Neural progenitor cell (in vitro differentiated cells): ENCODE measurements at regions not wholly inside any gene's neighbourhood (a gene's known extent, or its start where the extent isn't known, plus 50 kb on each side); places are given as distances from the start of the nearest gene placed in this dataset.

Experiments
- DNase-seq: peaks from one replicate; pipeline ENCODE4 v3.0.0-alpha.2; 2016; ENCODE audit warnings: low spot score
- H2AFZ ChIP-seq: fragments of 200-600 bp; sonication (generic); replicated peaks from 2 replicates; pipeline ENCODE4 v1.6.1; 2016; ENCODE audit warnings: antibody characterized with exemption
- H3F3A ChIP-seq: fragments of 200-600 bp; sonication (generic); 2 replicates; pipeline ENCODE4 v1.6.1; 2016; ENCODE audit warnings: antibody characterized with exemption, low read depth
- H3K27ac ChIP-seq: fragments of 200-600 bp; sonication (generic); 2 replicates; pipeline ENCODE4 v1.5.1; 2016; ENCODE audit warnings: mild to moderate bottlenecking
- H3K27me3 ChIP-seq: fragments of 200-600 bp; sonication (generic); 2 replicates; pipeline ENCODE4 v1.6.1; 2016; ENCODE audit warnings: mild to moderate bottlenecking, moderate library complexity
- H3K36me3 ChIP-seq: fragments of 200-600 bp; sonication (generic); 2 replicates; pipeline ENCODE4 v1.5.1; 2016
- H3K4me1 ChIP-seq: fragments of 200-600 bp; sonication (generic); 2 replicates; pipeline ENCODE4 v1.6.1; 2016; ENCODE audit warnings: mixed run types
- H3K4me2 ChIP-seq: fragments of 200-600 bp; sonication (generic); 2 replicates; pipeline ENCODE4 v1.6.1; 2016
- H3K4me3 ChIP-seq: fragments of 200-600 bp; sonication (generic); 2 replicates; pipeline ENCODE4 v1.5.1; 2016
- H3K79me2 ChIP-seq: fragments of 200-600 bp; sonication (generic); 2 replicates; pipeline ENCODE4 v1.6.1; 2016; ENCODE audit warnings: low read depth
- H3K9ac ChIP-seq: fragments of 200-600 bp; sonication (generic); 2 replicates; pipeline ENCODE4 v1.6.1; 2016
- H3K9me3 ChIP-seq: fragments of 200-600 bp; sonication (generic); 2 replicates; pipeline ENCODE4 v1.5.1; 2016; ENCODE audit warnings: low read depth
- H4K20me1 ChIP-seq: fragments of 200-600 bp; sonication (generic); 2 replicates; pipeline ENCODE4 v1.6.1; 2016; ENCODE audit warnings: low read depth
- H3K27ac Mint-ChIP-seq: 3 replicates; pipeline ENCODE4 v1.8.0; 2021; ENCODE audit warnings: mixed read lengths
- H3K27me3 Mint-ChIP-seq: 2 replicates; pipeline ENCODE4 v1.8.0; 2022; ENCODE audit warnings: low read depth, mild to moderate bottlenecking, inconsistent platforms, moderate library complexity, mixed read lengths; ENCODE audit not compliant: insufficient read depth
- H3K36me3 Mint-ChIP-seq: 3 replicates; pipeline ENCODE4 v1.8.0; 2021; ENCODE audit warnings: mixed read lengths
- H3K4me1 Mint-ChIP-seq: 3 replicates; pipeline ENCODE4 v1.8.0; 2021; ENCODE audit warnings: mixed read lengths
- H3K4me3 Mint-ChIP-seq: 3 replicates; pipeline ENCODE4 v1.8.0; 2021; ENCODE audit warnings: mild to moderate bottlenecking, moderate library complexity, mixed read lengths
- H3K9me3 Mint-ChIP-seq: 3 replicates; pipeline ENCODE4 v1.8.0; 2020; ENCODE audit warnings: mixed read lengths
- CTCF ChIP-seq: fragments of 200-600 bp; sonication (generic); IDR thresholded peaks from 2 replicates; pipeline ENCODE4 v1.5.1; 2017; ENCODE audit warnings: antibody characterized with exemption, mild to moderate bottlenecking
- EZH2 ChIP-seq: fragments of 200-600 bp; sonication (generic); IDR thresholded peaks from 2 replicates; pipeline ENCODE4 v1.6.1; 2017; ENCODE audit warnings: antibody characterized with exemption, mild to moderate bottlenecking, moderate library complexity
- EZH2phosphoT487 ChIP-seq: fragments of 200-600 bp; sonication (generic); IDR thresholded peaks from 2 replicates; pipeline ENCODE4 v1.6.1; 2017; ENCODE audit warnings: antibody characterized with exemption

DNA sequence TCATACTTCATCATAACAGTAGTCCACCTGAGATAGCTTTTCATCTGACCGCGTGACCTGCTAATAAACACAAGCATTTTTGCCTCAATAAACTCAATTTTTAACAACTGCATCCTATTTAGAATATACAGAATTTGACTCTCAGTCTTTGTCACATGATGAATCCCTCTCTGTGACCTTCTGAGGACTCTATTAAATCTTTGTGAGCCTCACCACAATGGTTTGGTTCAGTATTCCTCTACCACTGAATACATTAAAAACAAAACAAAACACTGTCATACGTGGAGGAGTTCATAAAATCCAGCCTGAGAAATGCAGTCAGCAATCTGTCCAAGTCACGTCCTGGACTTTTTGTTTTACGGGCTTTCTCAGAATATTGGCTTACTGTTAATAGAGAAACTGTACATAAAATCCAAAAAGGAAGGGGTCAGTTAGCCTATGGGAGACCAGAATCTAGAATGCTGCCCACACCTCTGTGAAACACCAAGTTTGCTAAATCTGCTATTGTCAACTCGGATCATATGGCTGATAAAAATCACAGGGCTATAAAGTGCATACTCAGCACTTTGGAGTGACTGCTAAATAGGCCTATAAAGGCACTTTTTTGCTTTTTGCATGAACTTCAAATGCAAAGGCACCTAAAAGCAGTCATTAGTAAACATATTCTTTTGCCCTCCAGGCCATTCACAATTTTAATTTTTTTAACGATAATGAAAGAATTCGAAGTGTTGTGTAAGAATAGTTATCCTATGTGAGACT, 190.3 kb upstream of the HDDC2 start:
- no peak for TF ChIP-seq CTCF
- no peak for TF ChIP-seq EZH2phosphoT487
- no peak for TF ChIP-seq EZH2
- no peak for DNase-seq
- Mint-ChIP-seq H3K36me3 (no peaks in the 10 kb centered on the region), H3K4me1 (no peaks in the 10 kb centered on the region), H3K9me3 (no peaks in the 10 kb centered on the region), H3K27me3 (peaks cover 2% of the 10 kb centered on the region), H3K4me3 (no peak overlapping the region), H3K27ac (no peak overlapping the region)
- no peak overlapping the region for H3K4me2 ChIP-seq
- no peaks in the 10 kb centered on the region for H3K27me3 ChIP-seq
- no peaks in the 10 kb centered on the region for H3K79me2 ChIP-seq
- H3K9me3 ChIP-seq, result no peaks in the 10 kb centered on the region
- H3F3A ChIP-seq, result no peaks in the 10 kb centered on the region
- H3K9ac ChIP-seq, result no peak overlapping the region
- H2AFZ ChIP-seq, result no peak overlapping the region
- H3K4me1 ChIP-seq, result no peaks in the 10 kb centered on the region
- no peak overlapping the region for H3K4me3 ChIP-seq
- H4K20me1 ChIP-seq, result no peaks in the 10 kb centered on the region
- H3K36me3 ChIP-seq, result no peaks in the 10 kb centered on the region
- no peak overlapping the region for H3K27ac ChIP-seq

- H3K27me3 Mint-ChIP-seq, result peaks cover 5% of the 10 kb centered on the region
- no peak overlapping the region for H3K4me3 ChIP-seq
- no peak overlapping the region for H3K9ac ChIP-seq
- no peak overlapping the region for H3K27ac ChIP-seq
- no peak overlapping the region for H3K4me3 Mint-ChIP-seq
- TF ChIP-seq EZH2, result no peak
- no peak for TF ChIP-seq EZH2phosphoT487
- TF ChIP-seq CTCF, result no peak
- H3K27ac Mint-ChIP-seq, result no peak overlapping the region
- no peaks in the 10 kb centered on the region for H3K9me3 ChIP-seq
- H3K27me3 ChIP-seq, result no peaks in the 10 kb centered on the region
- H3K4me1 ChIP-seq, result peaks cover 8% of the 10 kb centered on the region
- H3F3A ChIP-seq, result no peaks in the 10 kb centered on the region
- no peaks in the 10 kb centered on the region for H3K36me3 Mint-ChIP-seq
- H3K4me2 ChIP-seq, result no peak overlapping the region
- H3K4me1 Mint-ChIP-seq, result peaks cover 6% of the 10 kb centered on the region
- no peaks in the 10 kb centered on the region for H3K79me2 ChIP-seq
- no peaks in the 10 kb centered on the region for H4K20me1 ChIP-seq
- H2AFZ ChIP-seq, result no peak overlapping the region
- peaks cover 2% of the 10 kb centered on the region for H3K9me3 Mint-ChIP-seq
- H3K36me3 ChIP-seq, result no peaks in the 10 kb centered on the region
- no peak for DNase-seq
These were observed 196.8 kb upstream of the HDDC2 start for GRCh38 chr6:125498606-125499005.

- H3K36me3 ChIP-seq, result no peaks in the 10 kb centered on the region
- Mint-ChIP-seq H3K4me1 (peaks cover 11% of the 10 kb centered on the region), H3K9me3 (peaks cover 2% of the 10 kb centered on the region), H3K27ac (no peak overlapping the region), H3K4me3 (no peak overlapping the region), H3K36me3 (no peaks in the 10 kb centered on the region), H3K27me3 (peaks cover 5% of the 10 kb centered on the region)
- H4K20me1 ChIP-seq, result no peaks in the 10 kb centered on the region
- no peak overlapping the region for H3K4me2 ChIP-seq
- H3K4me3 ChIP-seq, result no peak overlapping the region
- H3K4me1 ChIP-seq, result peaks cover 8% of the 10 kb centered on the region
- no peak for DNase-seq
- H3K79me2 ChIP-seq, result no peaks in the 10 kb centered on the region
- no peaks in the 10 kb centered on the region for H3K9me3 ChIP-seq
- H2AFZ ChIP-seq, result no peak overlapping the region
- H3K27ac ChIP-seq, result no peak overlapping the region
- no peaks in the 10 kb centered on the region for H3K27me3 ChIP-seq
- TF ChIP-seq CTCF (no peak), EZH2phosphoT487 (no peak), EZH2 (no peak)
- H3K9ac ChIP-seq, result no peak overlapping the region
- no peaks in the 10 kb centered on the region for H3F3A ChIP-seq
These were observed 197.8 kb upstream of the HDDC2 start for GRCh38 chr6:125499535-125499934.
